ENCODE measurements at regions not wholly inside any gene's neighbourhood (a gene's known extent, or its start where the extent isn't known, plus 50 kb on each side); places are given as distances from the start of the nearest gene placed in this dataset.

DNA sequence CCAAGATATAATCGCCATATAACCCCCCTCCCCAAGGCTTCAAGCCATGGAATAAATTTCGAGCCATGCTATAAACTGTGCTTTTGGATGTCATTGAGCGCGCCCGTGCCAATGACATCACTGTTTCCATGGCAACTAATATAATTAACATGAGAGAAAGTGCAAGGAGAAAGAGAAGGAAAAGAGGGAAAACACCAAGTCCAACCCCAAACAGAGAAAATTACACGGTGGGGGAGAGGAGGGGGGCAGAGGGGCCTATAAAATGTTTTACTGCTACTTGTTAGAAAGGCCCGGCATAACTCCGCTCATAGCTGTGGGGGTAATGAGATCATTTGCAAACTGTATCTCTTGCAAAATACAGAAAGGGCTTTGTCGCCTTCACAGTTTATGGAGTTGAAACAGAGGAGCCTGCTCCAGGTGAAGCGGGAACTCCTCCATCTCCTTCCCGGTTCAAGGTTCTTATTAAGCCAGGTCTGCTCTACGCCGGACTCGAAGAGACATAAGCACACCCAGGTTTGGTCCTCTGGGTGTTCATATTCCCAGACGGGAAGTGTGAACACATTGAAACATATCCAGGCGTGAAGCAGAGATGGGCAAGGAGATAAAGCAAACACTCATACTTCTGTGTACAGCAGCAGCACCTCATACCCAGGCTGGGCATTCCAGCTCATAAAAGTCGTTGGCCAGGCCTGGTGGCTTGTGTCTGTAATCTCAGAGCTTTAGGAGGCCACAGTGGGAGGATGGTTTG, 99.1 kb upstream of the MAP1LC3B2 start:
- peak; percentile 84 for DNase-seq

DNA sequence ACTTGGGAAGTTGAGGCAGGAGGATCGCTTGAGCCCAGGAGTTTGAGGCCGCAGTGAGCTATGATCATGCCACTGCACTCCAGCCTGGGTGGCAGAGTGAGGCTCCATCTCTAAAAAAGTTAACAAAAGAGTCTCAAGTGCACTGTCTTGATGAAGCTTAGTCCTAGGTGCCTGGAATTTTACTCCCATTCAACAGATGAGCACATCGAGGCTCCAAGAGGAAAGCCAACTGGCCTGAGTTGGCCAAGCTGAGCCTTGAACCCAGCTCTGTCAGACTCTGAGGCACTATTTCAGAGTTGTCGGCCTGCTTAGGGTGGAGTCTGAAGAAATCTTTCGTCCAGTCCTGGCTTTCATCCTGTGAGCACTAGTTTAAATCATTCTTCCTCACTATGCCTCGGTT, 98.1 kb upstream of the MAP1LC3B2 start:
- no peak for DNase-seq

DNA sequence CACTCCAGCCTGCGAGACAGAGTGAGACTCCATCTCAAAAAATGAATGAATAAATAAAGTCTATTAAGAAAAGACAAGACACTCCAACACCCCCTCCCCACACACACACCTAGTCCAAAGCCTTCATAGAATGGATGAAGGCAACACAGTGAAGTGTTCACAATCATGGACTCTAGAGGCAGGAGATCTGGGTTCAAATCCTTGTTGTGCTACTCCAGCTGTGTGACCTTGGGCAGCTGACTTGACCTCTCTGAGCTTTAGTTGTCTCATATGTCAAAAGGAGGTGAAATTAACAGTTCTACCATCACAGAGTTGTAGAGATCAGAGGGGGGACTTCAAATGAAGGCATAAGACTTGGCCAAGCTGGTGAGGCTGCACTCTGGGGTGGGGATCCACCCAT, 95.8 kb upstream of the MAP1LC3B2 start:
- no peak for DNase-seq

DNA sequence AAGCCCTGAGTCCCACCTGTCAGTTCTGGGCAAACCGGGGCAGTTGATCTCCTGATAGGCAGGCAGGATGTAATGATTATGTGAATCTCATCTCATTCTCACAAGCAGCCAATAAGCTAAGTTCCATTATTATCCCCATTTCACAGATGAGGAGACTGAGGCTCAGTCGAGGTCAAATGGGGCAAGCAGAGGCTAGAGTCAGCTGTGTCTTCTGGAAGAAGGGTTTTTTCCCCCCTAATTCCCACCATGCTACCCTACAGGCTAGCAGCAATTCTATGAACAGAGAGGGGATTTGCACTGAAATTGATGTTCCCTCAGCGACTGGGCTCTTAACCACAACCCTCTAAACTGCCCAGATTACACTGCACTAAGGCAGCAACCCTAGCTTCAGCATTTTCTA, 93.8 kb upstream of the MAP1LC3B2 start:
- DNase-seq = no peak

DNA sequence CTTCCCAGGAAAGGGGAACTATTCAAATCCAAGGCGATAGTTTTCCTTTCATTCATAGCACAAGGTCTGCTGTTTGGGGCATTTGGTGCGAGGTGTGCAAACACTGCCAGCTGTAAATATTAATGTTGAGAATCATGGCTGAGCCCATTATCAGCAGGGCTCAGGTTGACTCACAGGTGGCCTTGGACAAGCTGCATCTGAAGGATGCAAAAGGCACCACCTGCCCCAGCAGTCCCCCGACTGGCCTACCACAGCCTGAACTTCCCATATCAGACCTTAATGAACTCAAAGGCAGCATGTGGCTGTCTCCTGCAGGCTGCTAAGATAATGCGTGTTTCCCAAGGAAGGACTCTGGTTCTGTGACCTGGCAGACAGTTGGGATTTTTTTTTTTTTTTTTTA, 93.3 kb upstream of the MAP1LC3B2 start:
- DNase-seq = no peak

DNA sequence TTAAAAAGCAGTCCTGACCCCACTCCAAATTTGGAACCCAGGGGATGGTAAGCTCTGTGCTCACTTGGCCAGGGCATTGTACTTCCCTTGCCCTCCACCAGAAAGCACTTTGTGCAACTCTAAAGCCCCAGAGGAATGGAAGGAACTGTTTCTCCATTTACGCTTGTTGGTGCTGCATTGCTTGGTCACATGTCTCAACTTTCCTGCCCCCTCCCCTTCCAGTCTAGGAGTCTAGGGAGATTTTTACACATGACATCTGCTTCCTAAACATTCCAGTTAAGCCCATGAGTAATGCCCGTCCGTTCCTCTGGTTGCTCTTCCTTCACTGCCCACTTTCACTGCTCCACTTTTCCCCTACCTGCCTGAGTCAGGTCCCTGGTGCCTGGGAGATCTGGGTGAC, 92.6 kb upstream of the MAP1LC3B2 start:
- DNase-seq = no peak

DNA sequence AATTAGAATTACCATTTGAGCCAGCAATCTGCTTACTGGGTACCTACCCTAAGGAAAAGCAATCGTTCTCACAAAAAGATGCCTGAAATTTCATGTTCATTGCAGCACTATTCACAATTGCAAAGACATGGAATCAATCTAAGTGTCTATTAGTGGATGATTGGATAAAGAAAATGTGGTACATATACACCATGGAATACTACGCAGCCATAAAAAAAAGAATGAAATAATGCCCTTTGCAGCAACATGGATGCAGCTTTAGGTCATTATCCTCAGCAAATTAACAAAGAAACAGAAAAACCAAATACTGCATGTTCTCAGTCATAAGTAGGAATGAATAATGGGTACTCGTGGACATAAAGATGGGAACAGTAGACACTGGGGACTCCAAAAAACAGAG, 89.8 kb upstream of the MAP1LC3B2 start:
- DNase-seq = no peak

DNA sequence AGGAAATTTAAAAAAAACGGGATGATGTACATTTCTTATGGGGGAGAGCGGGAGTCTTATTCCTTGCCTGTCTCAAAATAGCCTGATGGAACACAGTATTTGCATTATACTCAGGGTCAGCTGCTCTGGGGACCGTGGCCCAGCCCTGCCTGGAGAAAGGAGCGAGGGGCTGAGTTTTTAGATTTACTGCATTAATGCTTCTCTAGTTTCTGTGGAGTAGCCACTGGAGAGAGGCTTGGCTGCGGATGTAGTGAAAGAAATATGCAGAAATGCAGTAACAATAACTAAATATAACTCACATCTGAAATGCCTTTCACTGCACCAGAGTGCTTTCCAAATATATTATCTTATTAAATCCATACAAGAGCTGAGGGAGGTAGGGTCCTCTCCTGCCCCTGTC, 87.6 kb upstream of the MAP1LC3B2 start:
- peak; percentile 76 for DNase-seq

DNA sequence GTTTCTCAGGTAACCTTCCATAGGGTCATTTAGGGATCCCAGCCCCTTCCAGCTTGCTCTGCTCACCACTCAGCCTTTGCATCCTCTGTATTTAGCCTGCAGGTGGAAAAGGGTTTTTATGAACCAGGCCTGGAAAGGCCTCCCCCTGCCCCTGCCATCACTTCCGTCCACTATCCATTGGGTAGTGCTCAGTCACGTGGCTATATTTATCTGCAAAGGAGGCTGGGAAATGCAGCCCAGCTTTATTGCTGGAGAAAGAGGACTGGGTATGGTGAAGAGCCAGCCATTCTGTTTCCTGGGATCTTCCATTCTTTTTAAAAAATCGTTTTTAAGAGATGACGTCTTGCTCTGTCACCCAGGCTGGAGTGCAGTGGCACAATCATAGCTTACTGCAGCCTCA, 87.0 kb upstream of the MAP1LC3B2 start:
- DNase-seq = no peak

DNA sequence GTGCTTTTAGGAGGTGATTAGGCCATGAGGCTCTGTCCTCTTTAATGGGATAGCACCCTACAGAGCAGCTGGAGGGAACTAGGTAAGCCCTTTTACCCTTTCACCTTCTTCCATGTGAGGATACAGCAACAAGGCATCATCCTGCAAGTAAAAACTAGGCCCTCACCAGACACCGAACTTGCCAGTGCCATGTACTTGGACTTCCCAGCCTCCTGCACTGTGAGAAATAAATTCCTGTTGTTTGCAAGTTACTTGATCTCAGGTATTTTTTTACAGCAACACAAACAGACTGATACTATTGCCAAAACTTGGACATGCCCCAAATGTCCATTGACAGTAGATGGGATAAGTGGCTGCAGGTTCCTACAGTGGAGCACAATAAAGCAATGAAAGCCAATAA, 85.8 kb upstream of the MAP1LC3B2 start:
- DNase-seq = no peak

DNA sequence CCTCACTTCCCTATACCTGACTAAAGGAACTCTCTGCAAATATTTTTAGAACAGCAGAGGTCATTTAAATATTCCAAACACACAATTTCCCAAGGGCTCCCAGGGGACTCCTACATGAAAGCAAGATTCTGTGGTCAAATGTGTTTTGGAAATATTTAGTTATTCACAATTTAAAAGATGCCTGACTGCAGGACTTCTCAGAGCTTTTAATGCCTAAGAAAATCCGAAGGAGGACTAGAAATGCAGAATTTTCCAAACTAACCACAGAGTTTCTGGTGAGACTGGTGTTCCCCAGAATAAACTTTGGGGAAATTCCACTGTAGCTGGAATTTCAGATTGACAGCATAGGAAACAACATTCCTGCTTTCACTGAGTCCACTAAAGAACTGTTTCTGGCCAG, 84.8 kb upstream of the MAP1LC3B2 start:
- DNase-seq = no peak

DNA sequence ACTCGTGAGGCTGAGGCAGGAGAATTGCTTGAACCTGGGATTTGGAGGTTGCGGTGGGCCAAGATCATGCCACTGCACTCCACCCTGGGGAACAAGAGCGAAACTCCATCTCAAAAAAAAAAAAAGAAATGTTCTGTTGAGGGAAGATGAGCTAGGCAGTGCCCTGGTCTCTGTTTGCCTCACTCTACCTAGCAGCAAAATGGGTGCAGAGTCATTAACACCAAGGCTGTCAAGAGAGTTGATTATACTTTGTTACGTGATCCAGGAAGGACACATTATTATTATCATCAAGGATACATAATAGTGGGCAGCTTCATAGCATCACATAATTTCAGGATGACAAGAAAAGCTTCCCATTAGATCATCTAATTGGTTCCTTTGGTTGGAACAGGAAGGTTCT, 84.3 kb upstream of the MAP1LC3B2 start:
- DNase-seq = no peak

DNA sequence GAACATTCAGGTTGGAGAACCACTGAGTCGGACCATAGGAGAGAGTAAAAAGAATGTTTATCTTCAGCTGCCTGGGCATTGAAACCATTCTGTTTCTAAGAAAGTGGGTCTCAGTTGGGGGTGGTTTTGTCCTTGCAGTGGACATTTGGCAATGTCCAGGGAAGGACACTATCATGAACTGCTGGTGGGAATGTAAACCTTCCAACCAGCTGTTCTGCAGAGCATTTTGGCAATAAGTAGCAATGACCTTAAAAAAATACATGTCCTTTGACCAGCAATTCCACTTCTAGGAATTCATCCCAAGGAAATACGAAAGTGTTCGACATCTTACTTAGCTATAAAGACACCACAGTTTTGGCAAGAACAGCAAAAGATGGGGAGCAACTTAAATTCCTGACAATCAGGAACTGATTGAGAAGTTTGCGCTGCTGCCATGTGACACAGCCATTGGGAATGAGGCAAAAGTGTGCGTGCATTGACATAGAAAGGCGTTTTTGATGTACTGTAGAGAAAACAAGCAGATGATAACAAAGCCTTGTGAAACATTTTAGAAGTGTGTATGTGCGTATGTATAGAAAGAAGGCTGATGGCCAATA, 82.9 kb upstream of the MAP1LC3B2 start:
- no peak for DNase-seq

DNA sequence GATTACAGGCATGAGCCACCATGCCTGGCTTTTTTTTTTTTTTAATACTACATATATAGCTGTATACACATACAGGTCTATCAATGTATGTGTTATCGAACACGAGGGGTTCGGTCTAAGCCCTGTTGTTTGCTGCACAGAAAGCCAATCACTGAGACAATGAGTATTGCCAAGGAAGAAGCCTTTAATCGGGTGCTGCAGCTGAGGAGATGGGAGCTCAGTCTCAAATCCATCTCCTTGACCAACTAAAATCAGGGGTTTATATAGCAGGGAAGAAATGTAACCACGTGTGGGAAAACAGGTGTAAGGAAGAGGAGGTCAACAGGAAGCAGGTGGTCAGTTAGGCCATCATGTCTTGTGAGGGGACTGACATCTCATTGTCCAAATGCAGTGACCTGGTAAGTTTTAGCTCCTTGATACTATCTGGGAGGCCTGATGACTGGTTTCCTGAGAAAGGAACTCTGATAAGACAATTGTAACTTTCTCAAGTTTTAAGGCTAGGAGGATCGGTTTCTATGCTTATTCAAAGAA, 80.9 kb upstream of the MAP1LC3B2 start:
- no peak for DNase-seq

DNA sequence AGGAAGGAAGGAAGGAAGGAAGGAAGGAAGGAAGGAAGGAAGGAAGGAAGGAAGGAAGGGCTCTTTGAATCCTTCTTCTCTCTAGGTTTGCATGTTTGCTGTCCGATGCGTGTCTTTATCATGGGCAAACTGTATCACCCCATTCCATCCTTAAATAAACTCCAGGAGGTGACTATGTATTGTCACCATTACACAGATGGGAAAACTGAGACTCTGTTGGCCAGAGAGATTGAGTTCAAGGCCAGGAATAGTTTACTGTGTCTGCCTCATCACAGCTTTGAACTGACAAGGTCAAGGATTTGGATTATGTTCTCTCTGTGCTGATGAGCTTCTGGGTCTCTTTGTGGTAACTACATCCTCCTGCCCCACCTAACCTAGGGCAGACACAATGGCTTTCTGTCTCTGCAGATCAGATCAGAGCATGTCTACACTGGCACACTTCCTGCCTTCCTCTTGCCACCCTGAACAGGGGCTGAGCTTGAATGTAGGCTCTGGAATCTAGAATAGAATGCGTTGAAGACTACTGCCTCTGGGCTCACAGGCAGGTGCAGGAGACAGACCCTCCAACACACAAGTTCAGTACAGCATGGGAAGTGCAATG, 78.9 kb upstream of the MAP1LC3B2 start:
- DNase-seq = no peak

DNA sequence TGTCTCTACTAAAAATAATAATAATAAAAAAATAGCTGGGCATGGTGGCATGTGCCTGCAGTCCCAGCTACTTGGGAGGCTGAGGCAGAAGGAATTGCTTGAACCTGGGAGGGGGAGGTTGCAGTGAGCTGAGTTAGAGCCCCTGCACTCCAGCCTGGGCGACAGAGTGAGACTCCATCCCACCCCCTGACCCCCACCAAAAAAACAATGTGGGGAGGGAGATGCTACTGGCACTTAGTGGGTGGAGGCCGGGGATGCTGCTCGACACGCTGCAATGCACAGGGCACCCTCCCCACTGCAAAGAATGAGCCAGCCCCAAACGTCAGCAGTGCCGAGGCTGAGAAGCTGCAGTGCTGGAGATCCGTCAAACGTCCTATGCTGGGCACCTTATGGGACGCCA, 77.5 kb upstream of the MAP1LC3B2 start:
- DNase-seq = no peak

DNA sequence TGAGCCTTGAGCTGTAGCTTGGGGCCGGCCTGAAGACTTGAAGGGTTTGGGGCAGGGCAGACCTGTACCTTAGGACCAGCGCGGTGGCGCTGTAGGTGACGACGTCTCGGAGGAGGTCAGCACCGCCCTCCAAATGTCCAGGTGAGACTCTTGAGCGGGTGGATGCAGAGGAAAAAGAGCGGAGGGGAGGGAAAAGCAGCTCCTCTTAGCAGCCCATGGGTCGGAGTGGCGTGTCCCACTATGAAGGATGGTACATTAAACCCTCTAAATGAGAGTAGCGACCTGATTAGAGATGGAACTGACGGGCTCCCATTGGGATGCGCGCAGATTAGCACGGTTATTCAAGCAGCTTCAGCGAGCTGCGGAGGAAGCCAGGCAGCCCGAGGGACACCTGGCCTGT, 77.0 kb upstream of the MAP1LC3B2 start:
- no peak for DNase-seq

DNA sequence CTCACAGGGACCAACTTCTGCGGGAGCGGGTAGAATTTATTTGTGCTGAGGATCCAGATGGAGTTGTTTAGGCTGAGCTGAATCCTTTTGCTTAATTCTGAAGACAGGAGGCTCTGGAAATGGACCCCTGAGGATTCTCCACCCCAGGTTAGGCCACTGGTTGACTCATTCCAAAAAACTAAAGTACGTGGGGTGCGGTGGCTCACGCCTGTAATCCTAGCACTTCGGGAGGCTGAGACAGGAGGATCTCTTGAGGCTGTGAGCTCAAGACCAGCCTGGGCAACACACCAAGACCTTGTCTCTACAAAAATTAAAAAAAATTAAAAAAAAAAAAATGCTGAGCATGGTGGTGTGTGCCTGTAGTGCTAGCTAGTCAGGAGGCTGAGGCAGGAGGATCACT, 76.3 kb upstream of the MAP1LC3B2 start:
- no peak for DNase-seq

DNA sequence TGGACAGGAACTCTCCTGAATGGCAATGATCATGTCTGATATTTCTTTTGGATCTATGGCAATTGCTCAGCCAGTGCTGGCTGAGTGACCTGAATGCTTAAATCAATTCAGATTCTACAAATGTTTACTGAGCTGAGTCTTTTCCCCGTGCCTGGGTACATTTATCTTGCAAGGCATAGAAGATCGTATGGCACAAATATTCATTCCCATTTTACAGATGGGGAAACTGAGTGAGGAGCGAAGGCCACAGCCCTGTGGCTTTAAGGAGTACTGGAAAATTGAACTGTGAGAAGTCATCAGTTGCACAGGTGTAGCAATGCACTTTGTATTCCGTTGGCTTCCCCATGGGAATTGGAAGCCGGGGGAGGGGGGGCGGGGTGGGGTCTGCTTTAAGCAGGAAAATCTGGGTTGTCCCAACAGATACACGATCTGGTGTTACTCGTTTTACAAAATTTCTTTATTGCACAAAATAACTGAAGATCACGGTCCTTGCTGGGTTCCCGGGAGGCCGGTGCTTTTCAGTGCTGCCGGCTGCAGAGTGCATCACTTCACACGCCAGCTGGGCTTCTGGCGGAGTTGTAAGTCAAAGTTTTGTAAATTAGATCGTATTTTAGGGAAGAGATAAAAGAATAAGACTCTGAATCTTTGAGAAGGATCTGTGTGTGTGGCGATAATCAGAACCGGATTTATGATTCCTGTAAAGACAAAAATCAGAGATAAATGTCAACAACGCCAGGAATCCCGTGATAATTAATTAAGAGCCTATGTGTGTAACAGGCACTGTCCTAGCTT, 75.0 kb upstream of the MAP1LC3B2 start:
- DNase-seq = peak; percentile 59

DNA sequence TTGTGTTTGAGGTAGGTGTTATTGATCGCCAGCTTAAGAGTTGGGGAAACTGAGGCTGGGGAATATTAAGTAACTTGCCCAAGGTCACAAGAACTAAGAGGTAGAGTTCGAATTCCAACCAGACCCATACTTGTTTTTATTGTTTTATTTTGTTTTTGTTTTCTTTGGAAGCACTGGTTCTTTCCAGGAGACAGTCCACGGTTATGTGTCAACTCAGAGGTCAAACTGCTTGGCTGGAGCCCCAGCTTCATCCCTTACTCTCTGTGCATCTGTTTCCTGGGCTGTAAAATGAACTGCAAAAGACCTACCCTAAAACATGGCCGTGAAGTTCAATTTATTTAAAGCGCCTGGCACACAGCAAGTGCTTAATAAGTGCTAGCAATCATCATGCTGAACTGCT, 74.4 kb upstream of the MAP1LC3B2 start:
- DNase-seq = peak; percentile 69

DNA sequence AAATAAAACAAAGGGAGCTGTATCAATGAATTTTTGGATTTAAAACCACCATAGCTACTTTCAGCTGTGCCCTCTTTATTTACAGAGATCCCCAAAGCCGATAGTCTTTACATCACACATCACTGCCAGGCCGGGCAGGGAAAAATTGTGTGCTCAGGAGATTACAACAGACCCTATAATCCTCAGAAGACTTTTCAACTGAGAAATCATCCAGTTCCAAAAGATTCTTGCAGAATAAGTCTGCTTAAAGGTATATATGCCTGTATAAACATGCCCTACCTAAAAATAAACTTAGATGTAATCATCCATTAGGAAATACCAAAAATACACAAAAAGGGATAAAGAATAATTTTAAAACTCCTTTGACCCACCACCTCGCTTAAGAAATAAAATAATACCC, 70.1 kb upstream of the MAP1LC3B2 start:
- DNase-seq = no peak

DNA sequence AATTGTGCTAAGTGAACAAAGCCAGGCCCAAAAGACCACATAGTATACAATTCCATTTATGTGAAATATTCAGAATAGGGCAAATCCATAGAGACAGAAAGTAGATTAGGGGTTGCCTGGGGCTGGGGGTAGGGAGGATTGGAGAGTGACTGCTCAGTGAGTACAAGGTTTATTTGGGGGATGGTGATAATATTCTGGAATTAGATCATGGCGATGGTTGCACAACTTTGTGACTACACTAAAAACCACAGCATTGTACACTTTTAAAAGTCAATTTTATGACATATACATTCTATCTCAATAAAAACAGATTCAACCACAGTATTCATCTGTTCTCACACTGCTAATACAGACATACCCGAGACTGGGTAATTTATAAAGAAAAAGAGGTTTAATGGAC, 68.7 kb upstream of the MAP1LC3B2 start:
- no peak for DNase-seq

DNA sequence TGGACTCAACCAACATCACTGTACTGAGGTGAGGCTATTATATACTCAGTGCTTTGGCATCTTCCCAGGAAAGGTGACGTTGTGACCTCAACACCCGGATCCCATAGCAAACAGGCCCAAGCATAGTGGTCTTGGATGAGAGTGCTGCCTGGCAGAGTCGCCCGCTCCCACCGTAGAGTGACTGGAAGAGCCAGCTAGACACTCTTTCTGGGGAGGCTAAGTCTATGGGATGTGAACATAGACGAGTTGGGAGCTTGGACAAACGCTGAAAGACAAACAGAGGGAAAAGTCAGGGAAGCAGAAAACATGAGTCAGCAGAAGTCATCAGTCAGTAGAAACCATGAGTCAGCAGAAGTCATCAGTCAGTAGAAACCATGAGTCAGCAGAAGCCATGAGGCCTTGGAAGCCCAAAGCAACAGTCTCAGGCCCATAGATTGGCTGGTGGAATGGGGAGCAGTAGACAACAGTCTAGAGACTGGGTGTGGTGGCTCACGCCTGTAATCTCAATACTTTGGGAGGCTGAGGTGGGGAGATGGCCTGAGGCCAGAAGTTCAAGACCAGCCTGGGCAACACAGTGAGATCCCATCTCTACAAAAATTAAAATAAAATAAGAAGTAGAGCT, 66.4 kb upstream of the MAP1LC3B2 start:
- DNase-seq = no peak

All from hindlimb muscle (tissue), 1 donor.